Stomach (tissue), 8 donors: ENCODE measurements at regions not wholly inside any gene's neighbourhood (a gene's known extent, or its start where the extent isn't known, plus 50 kb on each side); places are given as distances from the start of the nearest gene placed in this dataset.

Source experiments
- DNase-seq, 2 donors: peaks; one replicate each; pipeline versions ENCODE4 v3.0.0 to v3.0.0-alpha.2; 2013 to 2019
- H3K27ac ChIP-seq, 5 donors: fragments of 200-600 bp in 4 of 5; sonication (generic) in 4 of 5; one replicate each; pipeline ENCODE4 v1.5.1; 2013 to 2019; ENCODE audit warnings: mild to moderate bottlenecking in 1 of 5, moderate library complexity in 1 of 5
- H3K27me3 ChIP-seq, 3 donors: fragments of 200-600 bp; sonication (generic); one replicate each; pipeline ENCODE4 v1.5.1; 2017 to 2019; ENCODE audit warnings: mixed run types in 1 of 3
- H3K36me3 ChIP-seq, 4 donors: fragments of 200-600 bp; sonication (generic); 1 replicate in 3 of 4; 2 replicates in 1 of 4; pipeline ENCODE4 v1.5.1; 2016 to 2019
- H3K4me1 ChIP-seq, 4 donors: fragments of 200-600 bp; sonication (generic); one replicate each; pipeline ENCODE4 v1.5.1; 2016 to 2019
- H3K4me3 ChIP-seq, 4 donors: fragments of 200-600 bp; sonication (generic) in 3 of 4; one replicate each; pipeline ENCODE4 v1.5.1; 2016 to 2019; ENCODE audit warnings: mild to moderate bottlenecking in 1 of 4
- H3K9me3 ChIP-seq, 4 donors: fragments of 200-600 bp; sonication (generic); one replicate each; pipeline ENCODE4 v1.5.1; 2016 to 2019
- CTCF ChIP-seq, 7 experiments: fragments of 450-650 bp in 4 of 7; fragments of 200-600 bp in 3 of 7; sonication (generic) in 3 of 7; IDR thresholded peaks; one replicate each; pipeline ENCODE4 v1.5.1; 2016 to 2019; ENCODE audit warnings: antibody characterized with exemption in 7 of 7, control low read depth in 2 of 7, mild to moderate bottlenecking in 1 of 7
- EP300 ChIP-seq: sonication (generic); formaldehyde crosslinking; IDR thresholded peaks from one replicate; pipeline ENCODE4 v1.6.1; 2017; ENCODE audit warnings: antibody characterized with exemption
- POLR2A ChIP-seq, 4 donors: fragments of 450-650 bp; IDR thresholded peaks; one replicate each; pipeline ENCODE4 v1.6.1; 2016; ENCODE audit warnings: antibody characterized with exemption in 4 of 4, control low read depth in 2 of 4, mild to moderate bottlenecking in 1 of 4, moderate library complexity in 1 of 4
- POLR2AphosphoS5 ChIP-seq, 3 donors: sonication (generic); formaldehyde crosslinking; IDR thresholded peaks; one replicate each; pipeline ENCODE4 v1.6.1; 2016; ENCODE audit warnings: antibody characterized with exemption in 3 of 3
- WGBS, 5 donors: extraction: QIAGEN DNeasy Blood & Tissue Kit in 3 of 5; methylation state at CpG; one replicate each; pipeline versions ENCODE4 v1.1.5 to v1.1.7; 2013 to 2018; 5-methylcytosine and 5-hydroxymethylcytosine counted together
- intact Hi-C: fragments of 100-400 bp; cut with DNase I; formaldehyde crosslinking; loops from one replicate; pipeline ENCODE4 v1.15.1; 2023; ENCODE audit warnings: low total_unique reads
- donor health status: healthy with polysubstance abuse.
- donor health status: Bipolar disorder and iron deficiency.
- donor health status: healthy.

GRCh38 chr9:26551451-26551850 lies 341.2 kb downstream of the CAAP1 start:
- Histone ChIP-seq H3K27ac (no peak overlapping the region), H3K4me3 (no peak overlapping the region), H3K27me3 (no peaks in the 10 kb centered on the region), H3K4me1 (peaks cover 0 to 8% (median 0%) of the 10 kb centered on the region in 4 donors), H3K9me3 (no peaks in the 10 kb centered on the region), H3K36me3 (no peaks in the 10 kb centered on the region)
- no peak for DNase-seq
- WGBS, 5 donors = 73 to 84% (median 75%) methylated on average over 2 of the region's 2 CpGs
- intact Hi-C loops = no loop called here
- TF ChIP-seq CTCF (IDR thresholded peaks at IDR 0.05) (no peak), POLR2AphosphoS5 (IDR thresholded peaks at IDR 0.05) (no peak), EP300 (no peak), POLR2A (IDR thresholded peaks at IDR 0.05) (no peak)

GRCh38 chr9:26548781-26549290 lies 343.8 kb downstream of the CAAP1 start:
- no peak overlapping the region for H3K4me3 ChIP-seq
- no peak for DNase-seq
- no peaks in the 10 kb centered on the region for H3K36me3 ChIP-seq
- H3K9me3 ChIP-seq = peaks cover 0 to 5% (median 0%) of the 10 kb centered on the region in 4 donors
- H3K27ac ChIP-seq = no peak overlapping the region
- intact Hi-C loops = no loop called here
- no peak for TF ChIP-seq POLR2A (IDR thresholded peaks at IDR 0.05)
- no peak for TF ChIP-seq EP300
- TF ChIP-seq POLR2AphosphoS5 (IDR thresholded peaks at IDR 0.05) = no peak
- TF ChIP-seq CTCF (IDR thresholded peaks at IDR 0.05) = no peak
- H3K27me3 ChIP-seq = no peaks in the 10 kb centered on the region
- peaks cover 0 to 8% (median 0%) of the 10 kb centered on the region in 4 donors for H3K4me1 ChIP-seq
- WGBS, 5 donors = 70 to 80% (median 76%) methylated on average over 4 of the region's 4 CpGs

GRCh38 chr9:26539867-26540493 lies 352.6 kb downstream of the CAAP1 start:
- no peak for TF ChIP-seq POLR2AphosphoS5 (IDR thresholded peaks at IDR 0.05)
- no peak for TF ChIP-seq CTCF (IDR thresholded peaks at IDR 0.05)
- no peak for TF ChIP-seq POLR2A (IDR thresholded peaks at IDR 0.05)
- TF ChIP-seq EP300 = no peak
- Histone ChIP-seq H3K27ac (no peak overlapping the region), H3K27me3 (no peaks in the 10 kb centered on the region), H3K4me1 (no peaks in the 10 kb centered on the region), H3K9me3 (no peaks in the 10 kb centered on the region), H3K4me3 (no peak overlapping the region), H3K36me3 (no peaks in the 10 kb centered on the region)
- intact Hi-C loops = no loop called here
- no peak for DNase-seq
- WGBS, 5 donors = 81 to 88% (median 84%) methylated on average over 6 of the region's 6 CpGs

GRCh38 chr9:26537211-26537610 lies 355.4 kb downstream of the CAAP1 start:
- Histone ChIP-seq H3K27ac (no peak overlapping the region), H3K27me3 (no peaks in the 10 kb centered on the region), H3K9me3 (peaks cover 0 to 6% (median 3%) of the 10 kb centered on the region in 4 donors), H3K36me3 (no peaks in the 10 kb centered on the region), H3K4me3 (no peak overlapping the region), H3K4me1 (no peaks in the 10 kb centered on the region)
- no peak for TF ChIP-seq EP300
- TF ChIP-seq POLR2A (IDR thresholded peaks at IDR 0.05) = no peak
- TF ChIP-seq CTCF (IDR thresholded peaks at IDR 0.05) = no peak
- TF ChIP-seq POLR2AphosphoS5 (IDR thresholded peaks at IDR 0.05) = no peak
- 70 to 82% (median 81%) methylated on average over 4 of the region's 4 CpGs for WGBS, 5 donors
- intact Hi-C loops = no loop called here
- DNase-seq = no peak
